Brain microvascular endothelial cell (primary cell): ENCODE measurements at regions not wholly inside any gene's neighbourhood (a gene's known extent, or its start where the extent isn't known, plus 50 kb on each side); places are given as distances from the start of the nearest gene placed in this dataset.

Experiments used
- DNase-seq: peaks from one replicate; pipeline ENCODE4 v3.0.0-alpha.2; 2020
- H3K27ac ChIP-seq: fragments of 250-450 bp; sonication (Bioruptor Pico); 2 replicates; pipeline ENCODE4 v1.5.1; 2020; ENCODE audit warnings: mild to moderate bottlenecking, moderate library complexity
- H3K27me3 ChIP-seq: fragments of 250-450 bp; sonication (Bioruptor Pico); replicated peaks from 2 replicates; pipeline ENCODE4 v1.5.1; 2020; ENCODE audit warnings: mild to moderate bottlenecking
- H3K36me3 ChIP-seq: fragments of 250-450 bp; sonication (Bioruptor Pico); replicated peaks from 2 replicates; pipeline ENCODE4 v1.5.1; 2020; ENCODE audit warnings: mild to moderate bottlenecking
- H3K4me3 ChIP-seq: 2 replicates; pipeline ENCODE4 v1.5.1; 2011; ENCODE audit warnings: low read depth, mild to moderate bottlenecking, control low read depth, low read length, moderate library complexity
- in situ Hi-C: cut with HindIII; loops from 2 replicates; pipeline ENCODE4 v1.10.0; 2017; ENCODE audit warnings: low sequenced_read_pairs, low pct_ligation_motif_present
- TF ChIP-seq, protein P1 (sequence below): IDR thresholded peaks from 2 replicates; pipeline ENCODE4 v1.5.1; 2011; ENCODE audit warnings: low read depth, mild to moderate bottlenecking, moderate library complexity, low read length, control low read depth, inconsistent platforms; ENCODE audit errors: missing control alignments

DNA sequence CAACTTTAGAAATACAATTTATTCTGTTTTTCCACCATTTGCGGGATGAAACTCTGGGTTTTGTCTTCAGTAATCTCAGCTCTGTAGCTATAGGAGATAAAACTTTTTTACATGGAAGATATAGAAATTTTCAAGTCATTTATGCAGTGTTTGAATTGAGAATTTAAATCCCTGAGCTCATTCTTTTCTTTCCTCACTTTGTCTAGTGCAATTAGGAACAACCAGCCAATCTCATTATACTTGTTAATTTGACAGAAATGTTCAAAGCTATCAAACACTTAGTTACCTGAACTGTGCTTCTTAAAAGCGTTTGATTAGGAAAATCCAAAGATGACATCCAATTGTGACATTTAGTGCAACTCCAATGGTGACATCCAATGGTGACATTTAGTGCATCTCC is 1014.3 kb downstream of the SLITRK5 start:
- no peaks in the 10 kb centered on the region for H3K27me3 ChIP-seq
- H3K27ac ChIP-seq, result no peak overlapping the region
- in situ Hi-C loops, result no loop called here
- TF ChIP-seq, protein P1, sequence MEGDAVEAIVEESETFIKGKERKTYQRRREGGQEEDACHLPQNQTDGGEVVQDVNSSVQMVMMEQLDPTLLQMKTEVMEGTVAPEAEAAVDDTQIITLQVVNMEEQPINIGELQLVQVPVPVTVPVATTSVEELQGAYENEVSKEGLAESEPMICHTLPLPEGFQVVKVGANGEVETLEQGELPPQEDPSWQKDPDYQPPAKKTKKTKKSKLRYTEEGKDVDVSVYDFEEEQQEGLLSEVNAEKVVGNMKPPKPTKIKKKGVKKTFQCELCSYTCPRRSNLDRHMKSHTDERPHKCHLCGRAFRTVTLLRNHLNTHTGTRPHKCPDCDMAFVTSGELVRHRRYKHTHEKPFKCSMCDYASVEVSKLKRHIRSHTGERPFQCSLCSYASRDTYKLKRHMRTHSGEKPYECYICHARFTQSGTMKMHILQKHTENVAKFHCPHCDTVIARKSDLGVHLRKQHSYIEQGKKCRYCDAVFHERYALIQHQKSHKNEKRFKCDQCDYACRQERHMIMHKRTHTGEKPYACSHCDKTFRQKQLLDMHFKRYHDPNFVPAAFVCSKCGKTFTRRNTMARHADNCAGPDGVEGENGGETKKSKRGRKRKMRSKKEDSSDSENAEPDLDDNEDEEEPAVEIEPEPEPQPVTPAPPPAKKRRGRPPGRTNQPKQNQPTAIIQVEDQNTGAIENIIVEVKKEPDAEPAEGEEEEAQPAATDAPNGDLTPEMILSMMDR, result no peak
- no peak for DNase-seq
- no peaks in the 10 kb centered on the region for H3K36me3 ChIP-seq
- H3K4me3 ChIP-seq, result no peak overlapping the region

GRCh38 chr13:88701551-88701950 is 1030.4 kb downstream of the SLITRK5 start:
- TF ChIP-seq, protein P1, result no peak
- H3K27me3 ChIP-seq, result no peaks in the 10 kb centered on the region
- DNase-seq, result no peak
- in situ Hi-C loops, result no loop called here
- H3K27ac ChIP-seq, result no peak overlapping the region
- no peaks in the 10 kb centered on the region for H3K36me3 ChIP-seq
- no peak overlapping the region for H3K4me3 ChIP-seq

DNA sequence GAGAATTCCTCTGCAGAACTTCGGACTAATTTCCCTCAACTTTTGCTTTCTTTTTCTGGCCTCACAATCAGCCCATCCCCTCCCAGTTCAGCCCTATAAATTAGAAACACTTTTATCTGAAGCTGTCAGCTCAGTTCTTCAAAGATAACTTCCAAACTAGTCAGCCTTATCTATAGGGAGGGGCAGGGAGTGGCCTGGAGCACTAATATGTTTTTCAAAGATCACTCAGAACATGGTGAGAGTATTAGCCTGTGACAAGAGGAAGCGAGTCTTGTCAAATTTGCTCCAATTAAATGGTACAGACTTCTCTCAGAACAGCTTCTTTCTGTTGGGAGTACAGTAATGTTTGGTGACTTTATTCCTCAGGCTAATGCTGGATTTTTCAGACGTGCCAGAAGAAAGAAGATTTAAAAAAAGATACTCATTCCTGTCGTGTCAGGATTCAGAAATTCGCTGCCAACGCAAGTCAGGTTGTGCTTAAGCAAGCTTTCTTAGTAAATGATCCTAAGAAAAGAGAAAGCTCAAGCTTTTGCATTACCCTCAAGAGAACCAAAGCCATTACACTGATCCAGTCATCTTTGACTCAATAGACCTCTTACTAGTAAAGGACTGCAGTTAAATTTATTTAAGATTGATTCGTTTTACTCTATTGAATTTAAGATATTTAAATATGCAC is 1033.6 kb downstream of the SLITRK5 start:
- in situ Hi-C loops, result no loop called here
- no peak for DNase-seq
- TF ChIP-seq, protein P1, result no peak
- Histone ChIP-seq H3K27ac (no peak overlapping the region), H3K27me3 (no peaks in the 10 kb centered on the region), H3K36me3 (no peaks in the 10 kb centered on the region), H3K4me3 (no peak overlapping the region)

DNA sequence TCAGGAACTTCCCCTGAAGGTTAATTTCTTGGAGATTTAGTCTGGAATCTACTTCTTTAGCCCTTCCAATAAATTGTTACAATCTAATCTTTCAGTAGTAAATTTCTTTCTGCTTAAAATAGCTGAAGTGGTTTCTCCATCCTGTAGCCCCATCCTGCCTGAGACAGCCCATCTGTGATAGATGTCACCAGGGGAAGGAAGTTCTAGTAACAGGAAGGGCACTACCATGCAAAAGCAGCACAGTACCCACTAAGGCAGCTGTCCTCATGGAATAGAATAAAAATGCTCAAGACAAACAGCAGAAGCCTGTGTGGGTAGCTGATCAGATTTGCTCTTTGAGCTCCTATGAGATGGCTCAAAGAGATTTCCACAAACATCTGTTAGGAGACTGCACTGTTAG is 1036.5 kb downstream of the SLITRK5 start:
- TF ChIP-seq, protein P1, result no peak
- H3K27ac ChIP-seq, result no peak overlapping the region
- DNase-seq, result no peak

DNA sequence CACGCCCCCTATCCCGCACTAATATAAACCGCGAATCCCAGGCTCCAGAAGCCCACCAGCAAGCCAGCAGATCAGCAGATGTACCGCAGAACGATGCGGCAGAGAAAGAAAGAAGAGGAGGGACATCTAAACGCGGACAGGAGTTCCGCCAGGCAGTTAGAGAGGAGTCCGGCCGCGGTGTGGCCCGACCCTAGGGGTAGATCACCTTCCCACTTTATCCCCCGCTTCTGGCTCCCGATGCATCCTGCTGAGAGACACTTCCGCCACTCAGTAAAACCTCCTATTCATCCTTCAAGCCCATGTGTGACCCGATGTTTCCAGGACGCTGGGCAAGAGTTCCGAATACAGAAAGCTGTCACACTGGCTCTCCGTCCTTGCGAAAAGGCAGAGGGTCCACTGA is 1046.8 kb downstream of the SLITRK5 start:
- TF ChIP-seq, protein P1, result no peak
- in situ Hi-C loops, result no loop called here
- DNase-seq, result no peak
- Histone ChIP-seq H3K4me3 (no peak overlapping the region), H3K27me3 (no peaks in the 10 kb centered on the region), H3K36me3 (no peaks in the 10 kb centered on the region), H3K27ac (no peak overlapping the region)

More for the DNA sequence above, 1036.5 kb downstream of the SLITRK5 start:
- H3K36me3 ChIP-seq, result no peaks in the 10 kb centered on the region
- no peak overlapping the region for H3K4me3 ChIP-seq
- H3K27me3 ChIP-seq, result no peaks in the 10 kb centered on the region
- in situ Hi-C loops, result no loop called here

DNA sequence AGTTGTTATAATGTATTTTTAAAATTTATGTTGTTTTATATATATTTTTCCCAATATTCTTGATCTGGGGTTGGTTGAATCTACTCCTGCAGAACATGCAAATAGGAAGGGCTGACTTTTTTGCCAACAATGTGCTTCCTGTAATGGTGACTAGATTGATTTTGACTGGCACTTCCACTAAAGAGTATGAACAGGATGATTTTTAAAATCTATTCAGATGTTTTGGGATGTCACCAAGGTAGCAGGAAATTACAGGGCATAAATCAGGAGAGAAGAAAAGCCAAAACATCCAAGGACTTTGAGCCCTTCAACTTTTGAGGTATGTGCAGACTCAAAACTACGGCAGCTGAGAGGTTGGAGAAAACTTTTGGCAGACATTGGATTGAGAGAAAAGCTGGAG is 1047.6 kb downstream of the SLITRK5 start:
- in situ Hi-C loops, result no loop called here
- no peaks in the 10 kb centered on the region for H3K27me3 ChIP-seq
- no peak for DNase-seq
- no peak overlapping the region for H3K27ac ChIP-seq
- TF ChIP-seq, protein P1, result no peak
- H3K4me3 ChIP-seq, result no peak overlapping the region
- H3K36me3 ChIP-seq, result no peaks in the 10 kb centered on the region
